Smooth muscle cell (in vitro differentiated cells): ENCODE measurements at regions not wholly inside any gene's neighbourhood (a gene's known extent, or its start where the extent isn't known, plus 50 kb on each side); places are given as distances from the start of the nearest gene placed in this dataset.

ENCODE experiments used
- DNase-seq: peaks from one replicate; lab custom pipeline; 2025; ENCODE audit not compliant: unreplicated experiment; lab: John Stamatoyannopoulos, UW
- H2AFZ ChIP-seq: fragments of 200-600 bp; sonication (generic); 2 replicates; pipeline ENCODE4 v1.6.0; 2016; ENCODE audit warnings: antibody characterized with exemption, low read depth, mild to moderate bottlenecking
- H3F3A ChIP-seq: fragments of 200-600 bp; sonication (generic); 2 replicates; pipeline ENCODE4 v1.6.0; 2017; ENCODE audit warnings: antibody characterized with exemption, low read depth
- H3K27ac ChIP-seq: fragments of 200-600 bp; sonication (generic); 2 replicates; pipeline ENCODE4 v1.5.1; 2016; ENCODE audit warnings: low read depth, mild to moderate bottlenecking
- H3K27me3 ChIP-seq: fragments of 200-600 bp; sonication (generic); 2 replicates; pipeline ENCODE4 v1.6.1; 2016; ENCODE audit warnings: low read depth, mild to moderate bottlenecking
- H3K36me3 ChIP-seq: fragments of 200-600 bp; sonication (generic); 2 replicates; pipeline ENCODE4 v1.5.1; 2016; ENCODE audit warnings: low read depth
- H3K4me1 ChIP-seq: fragments of 200-600 bp; sonication (generic); 2 replicates; pipeline ENCODE4 v1.5.1; 2016; ENCODE audit warnings: low read depth
- H3K4me2 ChIP-seq: fragments of 200-600 bp; sonication (generic); 2 replicates; pipeline ENCODE4 v1.6.0; 2016; ENCODE audit warnings: mild to moderate bottlenecking
- H3K4me3 ChIP-seq: fragments of 200-600 bp; sonication (generic); 2 replicates; pipeline ENCODE4 v1.5.1; 2016; ENCODE audit warnings: mild to moderate bottlenecking
- H3K79me2 ChIP-seq: fragments of 200-600 bp; sonication (generic); 2 replicates; pipeline ENCODE4 v1.6.0; 2016; ENCODE audit warnings: low read depth, mild to moderate bottlenecking
- H3K9ac ChIP-seq: fragments of 200-600 bp; sonication (generic); 2 replicates; pipeline ENCODE4 v1.6.0; 2016; ENCODE audit warnings: low read depth
- H3K9me3 ChIP-seq: fragments of 200-600 bp; sonication (generic); replicated peaks from 2 replicates; pipeline ENCODE4 v1.5.1; 2016; ENCODE audit warnings: low read depth
- H4K20me1 ChIP-seq: fragments of 200-600 bp; sonication (generic); 2 replicates; pipeline ENCODE4 v1.6.0; 2016; ENCODE audit warnings: low read depth
- CTCF ChIP-seq: fragments of 200-600 bp; sonication (generic); IDR thresholded peaks from 2 replicates; pipeline ENCODE4 v1.5.1; 2017; ENCODE audit warnings: borderline replicate concordance, mild to moderate bottlenecking, antibody characterized with exemption; ENCODE audit not compliant: insufficient read depth, poor library complexity, severe bottlenecking
- WGBS: methylation state at CpG from one replicate; pipeline ENCODE4 v1.1.7; 2016; ENCODE audit warnings: low lambda C conversion rate; 5-methylcytosine and 5-hydroxymethylcytosine counted together

DNA sequence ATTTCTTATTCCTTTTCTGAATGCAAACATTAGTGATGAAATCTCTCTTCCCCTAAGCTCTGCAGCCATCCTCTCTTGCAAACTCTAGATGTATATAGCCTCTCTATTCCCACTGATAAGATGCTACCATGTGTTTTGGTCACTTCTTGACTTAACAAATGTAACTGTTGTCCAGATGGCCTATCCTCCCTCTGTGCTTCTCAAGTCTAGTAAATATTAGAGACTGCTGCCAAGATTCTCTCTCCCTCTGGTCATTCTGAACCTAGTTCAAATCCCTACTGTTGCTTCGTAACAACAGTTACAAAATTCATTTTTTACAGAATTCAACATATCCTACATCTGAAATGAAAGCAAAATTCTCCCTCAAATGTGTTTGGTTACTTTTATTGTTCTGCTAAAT is 156.6 kb downstream of the TXNL1 start:
- Histone ChIP-seq H3K9me3 (no peaks in the 10 kb centered on the region), H3K4me3 (no peak overlapping the region), H3K27ac (no peak overlapping the region), H3K36me3 (no peaks in the 10 kb centered on the region), H3F3A (no peaks in the 10 kb centered on the region), H3K79me2 (no peaks in the 10 kb centered on the region), H4K20me1 (no peaks in the 10 kb centered on the region), H3K27me3 (no peaks in the 10 kb centered on the region), H3K4me1 (no peaks in the 10 kb centered on the region), H3K4me2 (no peak overlapping the region), H2AFZ (no peak overlapping the region), H3K9ac (no peak overlapping the region)
- TF ChIP-seq CTCF = no peak
- WGBS = 81% methylated on average over 1 of the region's 1 CpG
- no peak for DNase-seq

DNA sequence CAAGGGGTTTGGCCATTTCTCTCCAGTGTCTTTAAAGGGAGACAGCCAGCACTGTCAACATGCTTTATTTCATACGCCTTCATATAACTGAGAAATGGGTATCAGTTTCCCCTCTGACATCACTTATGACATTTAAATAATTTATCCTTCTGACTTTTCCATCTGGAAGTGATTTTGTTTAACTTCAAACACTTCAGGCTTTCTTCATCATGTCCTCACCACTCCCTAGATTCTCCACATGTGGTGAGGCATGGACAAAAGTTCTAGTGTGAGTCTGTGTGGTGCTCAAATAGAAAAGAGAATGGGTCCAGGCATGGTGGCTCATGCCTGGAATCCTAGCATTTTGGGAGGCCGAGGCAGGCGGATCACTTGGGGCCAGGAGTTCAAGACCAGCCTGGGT is 158.6 kb downstream of the TXNL1 start:
- TF ChIP-seq CTCF = no peak
- no peak overlapping the region for H3K4me2 ChIP-seq
- no peak overlapping the region for H3K27ac ChIP-seq
- H3K36me3 ChIP-seq = no peaks in the 10 kb centered on the region
- H3K27me3 ChIP-seq = no peaks in the 10 kb centered on the region
- H3K9ac ChIP-seq = no peak overlapping the region
- no peak for DNase-seq
- no peaks in the 10 kb centered on the region for H4K20me1 ChIP-seq
- H2AFZ ChIP-seq = no peak overlapping the region
- H3K4me3 ChIP-seq = no peak overlapping the region
- 95% methylated on average over 3 of the region's 3 CpGs for WGBS
- H3K79me2 ChIP-seq = no peaks in the 10 kb centered on the region
- no peaks in the 10 kb centered on the region for H3K9me3 ChIP-seq
- no peaks in the 10 kb centered on the region for H3F3A ChIP-seq
- H3K4me1 ChIP-seq = no peaks in the 10 kb centered on the region

GRCh38 chr18:56475250-56475649 is 163.1 kb downstream of the TXNL1 start:
- Histone ChIP-seq H3K4me3 (no peak overlapping the region), H4K20me1 (no peaks in the 10 kb centered on the region), H3F3A (no peaks in the 10 kb centered on the region), H3K9ac (no peak overlapping the region), H3K27me3 (no peaks in the 10 kb centered on the region), H3K9me3 (no peaks in the 10 kb centered on the region), H3K4me2 (no peak overlapping the region), H3K4me1 (no peaks in the 10 kb centered on the region), H3K79me2 (no peaks in the 10 kb centered on the region), H3K27ac (no peak overlapping the region), H3K36me3 (no peaks in the 10 kb centered on the region), H2AFZ (no peak overlapping the region)
- 26% methylated on average over 2 of the region's 2 CpGs for WGBS
- DNase-seq = no peak
- no peak for TF ChIP-seq CTCF

DNA sequence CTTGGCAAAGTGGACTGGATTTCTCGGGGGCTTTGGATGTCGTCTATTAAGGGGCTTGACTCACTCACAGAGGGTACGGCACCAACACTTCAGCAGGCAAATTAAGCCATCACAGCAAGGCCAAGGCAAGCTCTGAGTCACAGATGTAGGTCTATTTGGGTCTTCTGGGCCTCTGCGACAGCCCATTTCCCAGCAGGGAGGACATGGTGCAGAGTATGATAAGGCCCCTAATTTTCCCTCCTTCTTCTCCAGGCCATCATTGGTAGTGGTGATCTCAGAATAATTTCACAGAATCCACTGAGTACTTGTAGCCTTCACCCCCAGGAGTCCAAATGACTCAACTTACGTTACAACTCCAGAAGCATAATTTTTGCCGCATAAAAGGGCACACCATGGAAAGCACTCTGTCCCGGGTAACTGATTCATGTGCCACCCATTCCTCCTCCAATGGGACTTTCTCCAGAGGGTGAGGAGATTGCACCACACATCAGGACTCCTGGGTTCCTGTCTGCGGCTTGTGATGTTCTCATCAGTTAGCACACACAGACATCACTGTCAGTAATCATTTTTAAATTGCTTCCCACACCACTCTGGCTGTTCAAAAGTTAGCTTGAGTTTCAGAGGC is 164.9 kb downstream of the TXNL1 start:
- no peak for TF ChIP-seq CTCF
- Histone ChIP-seq H3K27me3 (no peaks in the 10 kb centered on the region), H3K27ac (no peak overlapping the region), H3K4me2 (no peak overlapping the region), H3K79me2 (no peaks in the 10 kb centered on the region), H3F3A (no peaks in the 10 kb centered on the region), H3K36me3 (no peaks in the 10 kb centered on the region), H4K20me1 (no peaks in the 10 kb centered on the region), H3K9me3 (no peaks in the 10 kb centered on the region), H3K4me1 (no peaks in the 10 kb centered on the region), H3K9ac (no peak overlapping the region), H3K4me3 (no peak overlapping the region), H2AFZ (no peak overlapping the region)
- WGBS = 81% methylated on average over 8 of the region's 8 CpGs
- no peak for DNase-seq
